ENCODE measurements at regions not wholly inside any gene's neighbourhood (a gene's known extent, or its start where the extent isn't known, plus 50 kb on each side); places are given as distances from the start of the nearest gene placed in this dataset.

DNA sequence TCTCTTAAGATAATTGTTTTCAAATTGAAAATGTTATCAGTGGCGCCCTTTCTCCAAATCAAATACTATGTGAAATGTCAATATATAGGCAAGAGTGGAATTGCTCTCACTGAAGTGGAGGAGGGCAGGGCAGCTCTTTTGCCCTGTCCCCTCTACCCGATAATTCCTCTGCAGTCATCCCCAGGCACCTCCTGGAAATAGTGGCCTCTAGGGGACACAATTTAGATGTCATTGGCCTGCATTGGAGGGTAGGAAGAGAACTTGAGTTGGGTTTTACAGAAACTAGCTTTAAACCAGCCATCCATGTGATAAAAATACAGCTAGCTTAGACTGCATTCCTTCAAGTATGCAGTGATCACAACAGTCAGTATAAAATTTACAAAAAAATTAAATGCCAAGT, 288.9 kb downstream of the EDEM1 start:
- TF ChIP-seq ZNF8 (CRISPR knock-in tag; IDR thresholded peaks at IDR 0.05) (no peak), ZNF565 (CRISPR knock-in tag; conservative IDR thresholded peaks at IDR 0.05; ENCODE audit: low read depth) (no peak), TCF4 (CRISPR knock-in tag; IDR thresholded peaks at IDR 0.05; ENCODE audit: borderline replicate concordance) (no peak), ZC3H10 (CRISPR knock-in tag; IDR thresholded peaks at IDR 0.05) (no peak), CSDC2 (CRISPR knock-in tag; IDR thresholded peaks at IDR 0.05) (no peak), ISL1 (CRISPR knock-in tag; IDR thresholded peaks at IDR 0.05) (no peak), ESRRG (CRISPR knock-in tag; IDR thresholded peaks at IDR 0.05) (no peak)
- TF ChIP-seq, protein P1, sequence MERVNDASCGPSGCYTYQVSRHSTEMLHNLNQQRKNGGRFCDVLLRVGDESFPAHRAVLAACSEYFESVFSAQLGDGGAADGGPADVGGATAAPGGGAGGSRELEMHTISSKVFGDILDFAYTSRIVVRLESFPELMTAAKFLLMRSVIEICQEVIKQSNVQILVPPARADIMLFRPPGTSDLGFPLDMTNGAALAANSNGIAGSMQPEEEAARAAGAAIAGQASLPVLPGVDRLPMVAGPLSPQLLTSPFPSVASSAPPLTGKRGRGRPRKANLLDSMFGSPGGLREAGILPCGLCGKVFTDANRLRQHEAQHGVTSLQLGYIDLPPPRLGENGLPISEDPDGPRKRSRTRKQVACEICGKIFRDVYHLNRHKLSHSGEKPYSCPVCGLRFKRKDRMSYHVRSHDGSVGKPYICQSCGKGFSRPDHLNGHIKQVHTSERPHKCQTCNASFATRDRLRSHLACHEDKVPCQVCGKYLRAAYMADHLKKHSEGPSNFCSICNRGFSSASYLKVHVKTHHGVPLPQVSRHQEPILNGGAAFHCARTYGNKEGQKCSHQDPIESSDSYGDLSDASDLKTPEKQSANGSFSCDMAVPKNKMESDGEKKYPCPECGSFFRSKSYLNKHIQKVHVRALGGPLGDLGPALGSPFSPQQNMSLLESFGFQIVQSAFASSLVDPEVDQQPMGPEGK (CRISPR knock-in tag; IDR thresholded peaks at IDR 0.05; ENCODE audit: borderline replicate concordance), result no peak
- ATAC-seq, result no peak

DNA sequence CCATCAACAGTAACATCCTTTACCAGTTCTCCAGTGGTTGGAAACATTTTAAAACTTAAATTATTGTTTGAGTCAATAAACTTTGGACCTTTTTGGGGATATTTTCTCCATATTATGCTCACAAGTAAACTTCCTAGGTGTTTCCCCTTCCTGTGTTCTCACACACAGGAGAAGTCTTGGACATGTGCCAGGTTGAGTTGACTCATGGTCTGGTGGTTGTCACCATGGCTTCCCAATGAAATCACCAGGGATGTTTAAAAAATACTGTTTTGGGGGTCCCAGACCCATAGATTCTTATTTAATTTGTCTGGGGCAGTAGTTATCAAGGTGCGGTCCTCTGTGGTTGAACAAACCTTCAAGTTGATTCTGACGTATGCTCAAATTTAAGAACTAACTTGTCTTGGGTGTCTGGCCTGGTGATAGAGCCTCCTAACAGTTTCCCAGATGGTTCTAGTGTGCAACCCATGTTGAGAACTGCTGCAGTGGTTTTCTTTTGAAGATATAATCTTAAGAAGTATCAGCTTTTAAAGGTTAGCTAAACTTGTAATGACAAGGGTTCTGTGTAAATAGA, 291.8 kb downstream of the EDEM1 start:
- TF ChIP-seq ZFP3 (CRISPR knock-in tag; IDR thresholded peaks at IDR 0.05) (no peak), BACH2 (CRISPR knock-in tag; IDR thresholded peaks at IDR 0.05; ENCODE audit: borderline replicate concordance) (no peak), ESRRG (CRISPR knock-in tag; IDR thresholded peaks at IDR 0.05) (no peak), ZNF70 (CRISPR knock-in tag; IDR thresholded peaks at IDR 0.05) (no peak)
- TF ChIP-seq, protein P1 (CRISPR knock-in tag; IDR thresholded peaks at IDR 0.05; ENCODE audit: borderline replicate concordance), result no peak
- no peak for ATAC-seq

DNA sequence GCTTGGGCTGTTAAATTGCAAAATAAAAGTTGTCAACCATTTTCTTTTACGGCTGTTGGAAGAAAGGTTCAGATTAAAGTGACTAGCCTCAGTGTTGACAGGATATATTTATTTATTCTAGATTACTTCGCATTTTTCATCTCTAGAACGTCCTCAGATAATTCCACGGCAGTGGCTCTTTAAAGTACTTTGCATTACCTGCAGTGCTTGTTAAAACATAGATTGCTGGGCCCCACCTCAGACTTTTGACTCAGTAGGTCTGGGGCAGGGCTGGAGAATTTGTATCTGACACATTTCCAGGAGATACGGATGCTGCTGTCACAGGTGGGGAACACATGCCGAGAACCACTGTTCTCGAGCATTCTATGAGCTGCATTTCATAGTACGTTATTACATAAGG, 292.7 kb downstream of the EDEM1 start:
- TF ChIP-seq TCF4 (CRISPR knock-in tag; IDR thresholded peaks at IDR 0.05; ENCODE audit: borderline replicate concordance) (no peak), CSDC2 (CRISPR knock-in tag; IDR thresholded peaks at IDR 0.05) (no peak), GLIS3 (CRISPR knock-in tag; IDR thresholded peaks at IDR 0.05) (no peak), ZNF565 (CRISPR knock-in tag; conservative IDR thresholded peaks at IDR 0.05; ENCODE audit: low read depth) (no peak), RARB (CRISPR knock-in tag; IDR thresholded peaks at IDR 0.05) (no peak), ISL1 (CRISPR knock-in tag; IDR thresholded peaks at IDR 0.05) (no peak), OSR1 (CRISPR knock-in tag; IDR thresholded peaks at IDR 0.05) (no peak), ZFP3 (CRISPR knock-in tag; IDR thresholded peaks at IDR 0.05) (no peak), ZNF70 (CRISPR knock-in tag; IDR thresholded peaks at IDR 0.05) (no peak), ZC3H10 (CRISPR knock-in tag; IDR thresholded peaks at IDR 0.05) (no peak), ZNF8 (CRISPR knock-in tag; IDR thresholded peaks at IDR 0.05) (no peak)
- TF ChIP-seq, protein P2, sequence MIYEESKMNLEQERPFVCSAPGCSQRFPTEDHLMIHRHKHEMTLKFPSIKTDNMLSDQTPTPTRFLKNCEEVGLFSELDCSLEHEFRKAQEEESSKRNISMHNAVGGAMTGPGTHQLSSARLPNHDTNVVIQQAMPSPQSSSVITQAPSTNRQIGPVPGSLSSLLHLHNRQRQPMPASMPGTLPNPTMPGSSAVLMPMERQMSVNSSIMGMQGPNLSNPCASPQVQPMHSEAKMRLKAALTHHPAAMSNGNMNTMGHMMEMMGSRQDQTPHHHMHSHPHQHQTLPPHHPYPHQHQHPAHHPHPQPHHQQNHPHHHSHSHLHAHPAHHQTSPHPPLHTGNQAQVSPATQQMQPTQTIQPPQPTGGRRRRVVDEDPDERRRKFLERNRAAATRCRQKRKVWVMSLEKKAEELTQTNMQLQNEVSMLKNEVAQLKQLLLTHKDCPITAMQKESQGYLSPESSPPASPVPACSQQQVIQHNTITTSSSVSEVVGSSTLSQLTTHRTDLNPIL (CRISPR knock-in tag; IDR thresholded peaks at IDR 0.05; ENCODE audit: low read depth), result no peak
- TF ChIP-seq, protein P3, sequence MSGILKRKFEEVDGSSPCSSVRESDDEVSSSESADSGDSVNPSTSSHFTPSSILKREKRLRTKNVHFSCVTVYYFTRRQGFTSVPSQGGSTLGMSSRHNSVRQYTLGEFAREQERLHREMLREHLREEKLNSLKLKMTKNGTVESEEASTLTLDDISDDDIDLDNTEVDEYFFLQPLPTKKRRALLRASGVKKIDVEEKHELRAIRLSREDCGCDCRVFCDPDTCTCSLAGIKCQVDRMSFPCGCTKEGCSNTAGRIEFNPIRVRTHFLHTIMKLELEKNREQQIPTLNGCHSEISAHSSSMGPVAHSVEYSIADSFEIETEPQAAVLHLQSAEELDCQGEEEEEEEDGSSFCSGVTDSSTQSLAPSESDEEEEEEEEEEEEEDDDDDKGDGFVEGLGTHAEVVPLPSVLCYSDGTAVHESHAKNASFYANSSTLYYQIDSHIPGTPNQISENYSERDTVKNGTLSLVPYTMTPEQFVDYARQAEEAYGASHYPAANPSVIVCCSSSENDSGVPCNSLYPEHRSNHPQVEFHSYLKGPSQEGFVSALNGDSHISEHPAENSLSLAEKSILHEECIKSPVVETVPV (CRISPR knock-in tag; IDR thresholded peaks at IDR 0.05), result no peak
- TF ChIP-seq, protein P4, sequence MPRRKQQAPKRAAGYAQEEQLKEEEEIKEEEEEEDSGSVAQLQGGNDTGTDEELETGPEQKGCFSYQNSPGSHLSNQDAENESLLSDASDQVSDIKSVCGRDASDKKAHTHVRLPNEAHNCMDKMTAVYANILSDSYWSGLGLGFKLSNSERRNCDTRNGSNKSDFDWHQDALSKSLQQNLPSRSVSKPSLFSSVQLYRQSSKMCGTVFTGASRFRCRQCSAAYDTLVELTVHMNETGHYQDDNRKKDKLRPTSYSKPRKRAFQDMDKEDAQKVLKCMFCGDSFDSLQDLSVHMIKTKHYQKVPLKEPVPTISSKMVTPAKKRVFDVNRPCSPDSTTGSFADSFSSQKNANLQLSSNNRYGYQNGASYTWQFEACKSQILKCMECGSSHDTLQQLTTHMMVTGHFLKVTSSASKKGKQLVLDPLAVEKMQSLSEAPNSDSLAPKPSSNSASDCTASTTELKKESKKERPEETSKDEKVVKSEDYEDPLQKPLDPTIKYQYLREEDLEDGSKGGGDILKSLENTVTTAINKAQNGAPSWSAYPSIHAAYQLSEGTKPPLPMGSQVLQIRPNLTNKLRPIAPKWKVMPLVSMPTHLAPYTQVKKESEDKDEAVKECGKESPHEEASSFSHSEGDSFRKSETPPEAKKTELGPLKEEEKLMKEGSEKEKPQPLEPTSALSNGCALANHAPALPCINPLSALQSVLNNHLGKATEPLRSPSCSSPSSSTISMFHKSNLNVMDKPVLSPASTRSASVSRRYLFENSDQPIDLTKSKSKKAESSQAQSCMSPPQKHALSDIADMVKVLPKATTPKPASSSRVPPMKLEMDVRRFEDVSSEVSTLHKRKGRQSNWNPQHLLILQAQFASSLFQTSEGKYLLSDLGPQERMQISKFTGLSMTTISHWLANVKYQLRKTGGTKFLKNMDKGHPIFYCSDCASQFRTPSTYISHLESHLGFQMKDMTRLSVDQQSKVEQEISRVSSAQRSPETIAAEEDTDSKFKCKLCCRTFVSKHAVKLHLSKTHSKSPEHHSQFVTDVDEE (CRISPR knock-in tag; IDR thresholded peaks at IDR 0.05), result no peak
- ATAC-seq, result no peak

DNA sequence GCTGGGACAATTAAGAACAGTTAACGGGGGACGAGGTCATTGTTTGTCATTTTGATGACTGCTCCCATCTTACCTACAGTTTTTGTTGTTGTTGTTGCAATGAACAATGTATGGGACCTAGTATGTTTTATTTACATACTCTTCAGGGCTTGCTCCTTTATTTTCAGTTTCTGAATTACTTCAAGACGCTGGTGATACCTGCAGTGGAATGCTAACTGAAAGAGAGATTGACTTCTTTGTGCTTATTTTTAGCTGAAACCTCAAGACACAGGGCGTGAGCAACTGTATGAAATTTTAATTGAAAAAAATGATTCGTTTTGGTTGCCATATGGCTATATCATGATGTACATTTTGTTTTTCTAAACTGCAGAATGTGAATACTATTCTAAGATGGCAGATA, 297.9 kb downstream of the EDEM1 start:
- TF ChIP-seq ZNF8 (CRISPR knock-in tag; IDR thresholded peaks at IDR 0.05) (no peak), BACH2 (CRISPR knock-in tag; IDR thresholded peaks at IDR 0.05; ENCODE audit: borderline replicate concordance) (no peak), OSR1 (CRISPR knock-in tag; IDR thresholded peaks at IDR 0.05) (no peak), ISL1 (CRISPR knock-in tag; IDR thresholded peaks at IDR 0.05) (no peak), GLIS3 (CRISPR knock-in tag; IDR thresholded peaks at IDR 0.05) (no peak), TCF4 (CRISPR knock-in tag; IDR thresholded peaks at IDR 0.05; ENCODE audit: borderline replicate concordance) (no peak), ARNTL (CRISPR knock-in tag; IDR thresholded peaks at IDR 0.05; ENCODE audit: borderline replicate concordance, low read depth) (no peak), CSDC2 (CRISPR knock-in tag; IDR thresholded peaks at IDR 0.05) (no peak), RARB (CRISPR knock-in tag; IDR thresholded peaks at IDR 0.05) (no peak), SNAI2 (CRISPR knock-in tag; IDR thresholded peaks at IDR 0.05) (no peak), ZC3H10 (CRISPR knock-in tag; IDR thresholded peaks at IDR 0.05) (no peak), ESRRG (CRISPR knock-in tag; IDR thresholded peaks at IDR 0.05) (no peak), ZFP3 (CRISPR knock-in tag; IDR thresholded peaks at IDR 0.05) (no peak), ZFP30 (CRISPR knock-in tag; IDR thresholded peaks at IDR 0.05) (no peak), ZNF565 (CRISPR knock-in tag; conservative IDR thresholded peaks at IDR 0.05; ENCODE audit: low read depth) (no peak), TOX (CRISPR knock-in tag; IDR thresholded peaks at IDR 0.05; ENCODE audit: borderline replicate concordance) (no peak), ZNF70 (CRISPR knock-in tag; IDR thresholded peaks at IDR 0.05) (no peak)
- TF ChIP-seq, protein P3 (CRISPR knock-in tag; IDR thresholded peaks at IDR 0.05), result no peak
- TF ChIP-seq, protein P2 (CRISPR knock-in tag; IDR thresholded peaks at IDR 0.05; ENCODE audit: low read depth), result no peak
- no peak for ATAC-seq
